HEK293T (cell line): ENCODE measurements at regions not wholly inside any gene's neighbourhood (a gene's known extent, or its start where the extent isn't known, plus 50 kb on each side); places are given as distances from the start of the nearest gene placed in this dataset.

Source experiments
- CTCF ChIA-PET: fragments of 350-600 bp; formaldehyde crosslinking; extraction: SDS; loops from one replicate; lab custom pipeline; 2021; ENCODE audit warnings: antibody characterized with exemption, inconsistent platforms; lab: Yijun Ruan, JAX
- POLR2A ChIA-PET: fragments of 350-600 bp; formaldehyde crosslinking; extraction: SDS; loops from one replicate; lab custom pipeline; 2020; ENCODE audit warnings: antibody characterized with exemption, inconsistent platforms; lab: Yijun Ruan, JAX
- DNase-seq: peaks from one replicate; pipeline ENCODE4 v3.0.0; 2012; ENCODE audit warnings: mixed read lengths; ENCODE audit errors: extremely low spot score
- ARNT ChIP-seq: fragments of 450-650 bp; IDR thresholded peaks from 2 replicates; pipeline ENCODE4 v1.6.1; 2017; ENCODE audit warnings: mild to moderate bottlenecking
- BHLHE40 ChIP-seq: fragments of 450-650 bp; IDR thresholded peaks from 2 replicates; pipeline ENCODE4 v1.6.1; 2016; ENCODE audit warnings: mild to moderate bottlenecking, moderate library complexity, borderline replicate concordance
- CTBP1 ChIP-seq: fragments of 450-650 bp; IDR thresholded peaks from 2 replicates; pipeline ENCODE4 v1.6.1; 2016; ENCODE audit warnings: borderline replicate concordance
- ELF4 ChIP-seq: fragments of 450-650 bp; IDR thresholded peaks from 2 replicates; pipeline ENCODE4 v1.6.1; 2017; ENCODE audit warnings: antibody characterized with exemption
- FOXA1 ChIP-seq: fragments of 450-650 bp; IDR thresholded peaks from 2 replicates; pipeline ENCODE4 v1.6.1; 2016; ENCODE audit warnings: mild to moderate bottlenecking
- FOXK2 ChIP-seq: fragments of 450-650 bp; IDR thresholded peaks from 2 replicates; pipeline ENCODE4 v1.6.1; 2016; ENCODE audit warnings: mild to moderate bottlenecking
- FOXM1 ChIP-seq: fragments of 450-650 bp; IDR thresholded peaks from 2 replicates; pipeline ENCODE4 v1.6.1; 2017; ENCODE audit warnings: mild to moderate bottlenecking, borderline replicate concordance
- HDGF ChIP-seq: fragments of 450-650 bp; IDR thresholded peaks from 2 replicates; pipeline ENCODE4 v1.6.1; 2017; ENCODE audit warnings: antibody characterized with exemption, borderline replicate concordance
- L3MBTL2 ChIP-seq: fragments of 450-650 bp; conservative IDR thresholded peaks from 2 replicates; pipeline ENCODE4 v1.6.1; 2016; ENCODE audit warnings: mild to moderate bottlenecking
- LEF1 ChIP-seq: fragments of 450-650 bp; IDR thresholded peaks from 2 replicates; pipeline ENCODE4 v1.6.1; 2017; ENCODE audit warnings: mild to moderate bottlenecking, borderline replicate concordance
- NFRKB ChIP-seq: fragments of 450-650 bp; IDR thresholded peaks from 2 replicates; pipeline ENCODE4 v1.6.1; 2016; ENCODE audit warnings: mild to moderate bottlenecking, moderate library complexity
- PKNOX1 ChIP-seq: fragments of 450-650 bp; IDR thresholded peaks from 2 replicates; pipeline ENCODE4 v1.6.1; 2016
- SP1 ChIP-seq: fragments of 450-650 bp; IDR thresholded peaks from 2 replicates; pipeline ENCODE4 v1.6.1; 2017
- SUZ12 ChIP-seq: fragments of 450-650 bp; IDR thresholded peaks from 2 replicates; pipeline ENCODE4 v1.6.1; 2016; ENCODE audit warnings: mild to moderate bottlenecking
- TARDBP ChIP-seq: fragments of 450-650 bp; IDR thresholded peaks from 2 replicates; pipeline ENCODE4 v1.6.1; 2016
- ZNF384 ChIP-seq: fragments of 450-650 bp; IDR thresholded peaks from 2 replicates; pipeline ENCODE4 v1.6.1; 2016

GRCh38 chr3:153951276-153951675, 169.9 kb upstream of the ARHGEF26 start:
- ChIA-PET POLR2A (no interaction called here), CTCF (no interaction called here)
- DNase-seq: no peak
- TF ChIP-seq ZNF384 (no peak), ELF4 (no peak), FOXK2 (no peak)

- POLR2A ChIA-PET: no interaction called here
- no peak for TF ChIP-seq FOXK2
- no peak for TF ChIP-seq CTBP1
- TF ChIP-seq SUZ12: no peak
- no peak for TF ChIP-seq PKNOX1
- no peak for TF ChIP-seq ARNT
- no peak for TF ChIP-seq HDGF
- TF ChIP-seq SP1: no peak
- TF ChIP-seq ELF4: no peak
- TF ChIP-seq LEF1: no peak
- no peak for TF ChIP-seq BHLHE40
- no peak for TF ChIP-seq ZNF384
- TF ChIP-seq FOXA1: no peak
- CTCF ChIA-PET: no interaction called here
- DNase-seq: no peak
Measured at GRCh38 chr3:153952091-153952490, 169.1 kb upstream of the ARHGEF26 start.

GRCh38 chr3:153956613-153957012, 164.6 kb upstream of the ARHGEF26 start:
- no peak for DNase-seq
- CTCF ChIA-PET: no interaction called here
- TF ChIP-seq HDGF (no peak), LEF1 (no peak), FOXM1 (no peak), NFRKB (no peak), FOXA1 (no peak), SP1 (no peak), ZNF384 (no peak), SUZ12 (no peak), BHLHE40 (no peak), TARDBP (no peak), ARNT (no peak), PKNOX1 (no peak), L3MBTL2 (no peak), FOXK2 (no peak), ELF4 (no peak), CTBP1 (no peak)
- POLR2A ChIA-PET: no interaction called here

- TF ChIP-seq ELF4: no peak
- no peak for TF ChIP-seq LEF1
- no peak for TF ChIP-seq SP1
- TF ChIP-seq CTBP1: no peak
- no peak for TF ChIP-seq FOXA1
- no peak for TF ChIP-seq FOXK2
- no peak for TF ChIP-seq HDGF
- TF ChIP-seq TARDBP: no peak
- no peak for TF ChIP-seq NFRKB
- no peak for TF ChIP-seq L3MBTL2
- no peak for TF ChIP-seq PKNOX1
- TF ChIP-seq SUZ12: no peak
- TF ChIP-seq FOXM1: no peak
- no peak for TF ChIP-seq ZNF384
- no peak for TF ChIP-seq BHLHE40
- ChIA-PET CTCF (no interaction called here), POLR2A (no interaction called here)
- DNase-seq: no peak
Measured at GRCh38 chr3:153957421-153957820, 163.8 kb upstream of the ARHGEF26 start.

- TF ChIP-seq FOXA1 (no peak), ARNT (no peak), CTBP1 (no peak), L3MBTL2 (no peak), PKNOX1 (no peak), LEF1 (no peak), ZNF384 (no peak), SP1 (no peak), NFRKB (no peak), HDGF (no peak), TARDBP (no peak), BHLHE40 (no peak), ELF4 (no peak), FOXK2 (no peak), FOXM1 (no peak), SUZ12 (no peak)
- POLR2A ChIA-PET: no interaction called here
- CTCF ChIA-PET: no interaction called here
- DNase-seq: no peak
Measured at GRCh38 chr3:153958635-153959595, 162.3 kb upstream of the ARHGEF26 start.
